Hematopoietic multipotent progenitor cell treated with erythropoietin and hydrocortisone succinate and interleukin-3 and kit ligand, for 4 days (in vitro differentiated cells): ENCODE measurements at regions not wholly inside any gene's neighbourhood (a gene's known extent, or its start where the extent isn't known, plus 50 kb on each side); places are given as distances from the start of the nearest gene placed in this dataset.
A peak's percentile ranks its signal among the peaks of the same experiment; 100 is the strongest.
"Not testable (repeated sequence)": the region's sequence is repeated elsewhere in the genome, so short reads cannot be mapped to it uniquely, and the experiment has no call there.

ENCODE experiments used
- DNase-seq: peaks from one replicate; pipeline ENCODE4 v3.0.0-alpha.2; 2015

GRCh38 chr7:17396692-17397091 is 98.2 kb downstream of the AHR start:
- no peak for DNase-seq

DNA sequence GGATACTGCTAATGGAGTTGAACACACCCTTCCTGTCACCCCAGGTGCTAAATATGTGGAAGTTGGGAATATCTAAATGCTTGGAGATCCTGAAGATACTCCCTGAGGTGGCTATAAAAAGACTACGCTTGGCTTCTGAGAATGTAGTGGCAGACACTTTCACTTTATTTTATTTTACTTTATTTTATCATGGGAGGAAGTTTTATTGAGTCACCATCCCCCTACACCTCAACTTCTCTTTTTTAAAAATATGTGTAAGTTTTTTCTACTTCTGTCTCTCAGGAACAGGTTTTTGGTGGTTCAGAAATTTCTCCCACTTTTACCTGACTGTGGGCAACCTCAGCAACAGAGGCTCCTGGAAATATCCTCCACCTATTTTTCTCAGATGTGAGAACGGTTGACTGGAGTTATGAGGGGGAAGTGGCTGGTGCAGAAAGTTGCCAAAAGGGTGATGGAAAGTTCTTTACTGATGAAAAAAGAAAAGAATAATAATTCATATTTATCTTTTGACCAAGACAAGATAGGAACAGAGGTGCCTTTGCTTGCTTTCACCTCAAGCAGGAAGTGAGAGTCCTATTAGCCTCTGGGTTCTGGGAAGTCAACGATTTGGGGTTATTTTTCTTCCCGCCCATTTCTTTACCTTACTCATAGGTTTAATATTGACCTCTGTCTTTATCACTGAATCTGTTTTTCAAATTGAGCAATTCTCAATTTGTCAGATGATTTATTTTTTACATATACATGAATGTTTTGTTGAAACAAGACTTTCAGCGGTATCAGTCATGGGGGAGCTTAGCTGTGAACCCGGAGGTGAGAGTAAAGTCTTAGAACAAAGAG is 103.6 kb downstream of the AHR start:
- DNase-seq, result peak; percentile 62

GRCh38 chr7:17402628-17403278 is 104.3 kb downstream of the AHR start:
- no peak for DNase-seq

DNA sequence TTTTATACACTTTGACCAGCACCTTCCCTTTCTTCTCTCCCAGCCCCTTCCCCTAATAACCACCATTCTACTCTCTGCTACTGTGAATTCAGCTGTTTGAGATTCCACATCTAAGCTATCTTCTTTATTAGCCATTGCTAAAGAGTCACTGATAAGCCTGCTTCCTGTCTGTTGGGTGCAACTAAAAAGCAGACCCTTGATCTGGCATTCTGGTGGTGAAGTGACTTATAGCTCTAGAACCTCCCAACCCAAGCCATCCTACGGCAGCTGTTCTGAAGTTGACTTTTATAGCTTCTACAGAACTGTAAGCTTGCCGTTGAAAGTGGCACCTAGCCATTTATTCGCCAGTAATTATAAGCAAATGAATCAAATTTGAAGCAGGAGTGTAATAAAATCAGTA is 105.6 kb downstream of the AHR start:
- peak; percentile 60 for DNase-seq

GRCh38 chr7:17405786-17406185 is 107.3 kb downstream of the AHR start:
- no peak for DNase-seq

- DNase-seq, result no peak
Observed at GRCh38 chr7:17406738-17407137, 108.3 kb downstream of the AHR start.

DNA sequence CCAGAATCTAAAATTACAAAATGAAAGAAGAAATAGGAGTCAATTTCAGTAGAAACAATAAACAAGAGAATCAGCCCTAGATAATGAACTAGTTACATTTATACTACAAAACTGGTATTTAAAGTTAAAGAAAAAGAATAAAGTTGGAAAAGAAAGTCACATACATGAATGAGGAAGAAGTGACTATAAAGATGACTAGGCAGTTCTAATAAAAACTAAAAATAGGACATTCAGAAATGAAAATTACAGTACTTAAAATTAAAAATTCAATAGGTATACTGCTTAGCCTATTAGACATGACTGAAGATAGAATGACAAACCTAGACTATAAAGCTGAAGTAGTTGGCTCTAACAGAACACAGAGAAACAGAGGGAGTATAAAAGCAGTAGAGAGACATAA is 108.8 kb downstream of the AHR start:
- DNase-seq, result no peak

- DNase-seq, result peak; percentile 33
Observed at GRCh38 chr7:17408245-17408903, 109.9 kb downstream of the AHR start.

- no peak for DNase-seq
Observed at GRCh38 chr7:17408904-17409290, 110.4 kb downstream of the AHR start.

DNA sequence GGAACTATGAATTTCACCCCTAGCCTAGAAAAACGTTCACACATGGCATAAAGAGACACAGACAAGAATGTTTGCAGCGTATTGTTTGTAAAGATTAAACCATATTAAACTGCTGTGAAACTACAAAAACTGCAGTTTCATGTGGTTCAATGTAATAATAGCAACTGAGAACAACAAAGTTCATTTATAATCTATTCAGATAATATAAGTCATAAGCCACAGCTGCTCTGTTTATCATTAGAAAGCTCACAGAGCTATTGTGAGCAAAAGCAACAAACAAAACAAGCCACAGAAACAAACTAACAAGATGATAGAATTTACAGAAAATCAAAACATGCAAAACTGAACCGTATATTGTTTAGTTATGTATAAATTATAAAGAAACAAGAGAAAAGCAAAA is 113.5 kb downstream of the AHR start:
- no peak for DNase-seq

DNA sequence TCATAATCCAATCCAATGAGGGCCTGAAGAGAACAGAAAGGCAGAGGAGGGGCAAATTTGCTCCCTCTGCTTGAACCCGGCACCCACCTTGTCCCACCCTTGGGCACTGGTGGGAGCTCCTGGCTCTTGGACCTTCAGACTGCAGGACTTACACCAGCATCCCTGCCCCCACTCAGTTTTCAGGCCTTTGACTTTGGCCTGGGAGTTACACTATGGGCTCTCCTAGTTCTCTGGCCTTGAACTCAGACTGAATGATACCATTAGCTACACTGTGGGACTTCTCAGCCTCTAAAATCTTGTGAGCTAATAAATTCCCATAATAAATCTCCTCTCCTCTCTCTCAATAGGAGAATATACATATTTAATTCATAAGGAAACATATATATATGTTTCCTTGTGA is 114.4 kb downstream of the AHR start:
- DNase-seq, result no peak

DNA sequence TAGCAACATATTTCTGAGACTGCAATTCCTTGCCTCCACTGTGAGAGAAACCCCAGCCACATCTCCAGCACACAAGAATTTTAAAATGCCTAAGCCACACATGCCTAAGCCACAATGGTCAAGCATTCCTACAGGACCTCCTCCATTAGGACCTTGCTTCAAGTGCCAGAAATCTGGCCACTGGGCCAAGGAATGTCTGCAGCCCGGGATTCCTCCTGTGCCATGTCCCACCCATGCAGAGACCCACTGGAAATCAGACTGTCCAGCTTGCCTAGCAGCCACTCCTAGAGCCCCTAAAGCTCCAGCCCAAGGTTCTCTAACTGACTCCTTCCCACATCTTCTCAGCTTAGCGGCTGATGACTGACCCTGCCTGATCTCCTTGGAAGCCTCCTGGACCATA is 117.5 kb downstream of the AHR start:
- DNase-seq, result no peak

- DNase-seq, result not testable (repeated sequence)
Observed at GRCh38 chr7:17420308-17421015, 122.0 kb downstream of the AHR start.

- no peak for DNase-seq
Observed at GRCh38 chr7:17421941-17422340, 123.5 kb downstream of the AHR start.

- no peak for DNase-seq
Observed at GRCh38 chr7:17422966-17423365, 124.5 kb downstream of the AHR start.

DNA sequence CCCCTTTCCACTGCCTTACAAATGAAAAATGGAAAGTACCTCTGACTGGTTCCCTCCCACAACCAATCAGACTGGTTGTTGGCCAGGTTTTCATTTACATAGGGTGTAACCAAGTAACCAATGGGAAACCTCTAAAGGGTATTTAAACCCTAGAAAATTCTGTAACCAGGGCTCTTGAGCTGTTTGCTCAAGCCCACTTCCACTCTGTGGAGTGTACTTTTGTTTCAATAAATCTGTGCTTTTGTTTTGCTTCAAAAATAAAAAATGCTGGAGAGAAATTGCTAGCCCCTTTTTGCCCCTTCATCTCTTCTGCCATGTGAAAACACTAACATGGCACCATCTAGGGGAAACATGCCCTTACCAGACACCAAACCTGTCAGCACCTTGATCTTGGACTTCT is 129.5 kb downstream of the AHR start:
- DNase-seq, result no peak

GRCh38 chr7:17429579-17429978 is 131.1 kb downstream of the AHR start:
- no peak for DNase-seq

DNA sequence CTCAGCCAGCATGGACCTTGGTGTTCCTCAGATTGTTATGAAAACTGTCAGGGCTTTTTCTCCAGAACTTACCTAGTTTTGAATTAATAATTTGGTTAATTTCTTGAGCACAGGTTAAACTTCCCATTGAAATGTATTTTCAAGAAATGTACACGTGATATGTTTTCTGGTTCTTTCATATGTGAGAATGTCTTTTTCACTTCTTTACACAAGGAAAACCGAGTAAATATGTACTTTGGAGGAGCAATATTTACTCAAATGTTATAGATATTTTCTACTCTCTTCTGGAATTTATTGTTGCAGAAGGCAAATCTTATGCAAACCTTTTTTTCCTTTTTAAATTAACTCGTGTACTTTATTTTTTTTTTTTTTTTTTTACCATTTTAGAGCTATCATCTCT is 134.3 kb downstream of the AHR start:
- DNase-seq, result no peak

DNA sequence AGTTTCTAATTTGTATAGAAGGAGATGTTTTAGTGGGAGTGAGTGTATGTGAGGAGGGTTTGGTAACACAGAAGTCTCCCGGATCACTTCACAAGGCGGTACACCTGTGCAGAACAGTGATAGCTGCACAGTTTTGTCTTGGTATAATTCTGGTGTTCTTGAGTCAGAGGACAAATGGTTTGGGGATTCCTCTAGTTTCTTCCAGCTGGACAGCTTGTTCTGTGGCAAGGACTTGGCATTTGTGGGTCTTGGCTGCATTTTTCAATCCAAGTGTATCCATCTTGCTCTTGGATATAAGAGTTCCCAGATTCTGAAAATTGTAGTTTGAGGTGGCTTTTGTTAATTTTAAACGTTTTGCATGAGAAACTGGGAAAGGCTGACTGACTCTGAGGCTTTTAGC is 135.7 kb downstream of the AHR start:
- DNase-seq, result no peak

DNA sequence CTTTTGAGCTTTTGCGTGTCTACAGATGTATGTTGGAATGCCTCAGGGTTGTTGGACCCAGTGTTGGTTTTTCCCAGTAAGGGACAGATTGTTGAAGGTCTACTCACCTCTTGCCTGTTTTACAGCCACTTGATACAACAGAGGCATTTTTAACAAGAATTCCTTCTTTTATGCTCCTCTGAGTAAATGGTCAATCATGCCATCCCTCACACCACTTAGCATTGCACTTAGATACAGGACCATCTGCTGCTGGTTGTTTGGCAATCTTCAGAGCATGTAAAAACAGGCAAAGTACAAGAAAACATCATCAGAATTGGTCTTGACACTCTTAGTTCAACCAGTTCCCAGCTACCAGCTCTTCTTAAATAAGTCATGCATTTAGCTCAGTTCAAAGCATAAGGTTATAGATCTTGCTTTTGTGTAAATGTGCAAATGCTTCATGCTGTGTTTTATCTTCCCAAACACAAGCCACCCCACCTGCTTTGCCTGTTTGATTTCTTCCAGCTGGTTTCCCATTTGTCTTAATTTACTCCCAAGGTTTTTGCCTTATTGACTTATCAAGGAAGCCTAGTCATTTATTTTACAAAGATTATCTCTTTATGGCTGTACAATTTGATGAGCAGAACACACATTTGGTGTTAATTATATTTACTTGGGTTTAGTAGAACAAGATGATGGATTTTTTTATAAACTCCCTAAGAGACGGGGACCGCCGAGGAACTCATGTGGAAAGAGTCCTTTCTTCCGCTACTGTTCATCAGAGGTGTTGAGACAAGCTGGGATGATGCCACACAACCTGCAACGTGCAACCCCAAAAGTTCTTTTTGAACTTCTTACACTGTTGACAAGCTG is 136.6 kb downstream of the AHR start:
- no peak for DNase-seq

GRCh38 chr7:17436126-17436525 is 137.7 kb downstream of the AHR start:
- no peak for DNase-seq

- DNase-seq, result no peak
Observed at GRCh38 chr7:17437586-17437985, 139.1 kb downstream of the AHR start.
